ENCODE measurements at regions not wholly inside any gene's neighbourhood (a gene's known extent, or its start where the extent isn't known, plus 50 kb on each side); places are given as distances from the start of the nearest gene placed in this dataset.

DNA sequence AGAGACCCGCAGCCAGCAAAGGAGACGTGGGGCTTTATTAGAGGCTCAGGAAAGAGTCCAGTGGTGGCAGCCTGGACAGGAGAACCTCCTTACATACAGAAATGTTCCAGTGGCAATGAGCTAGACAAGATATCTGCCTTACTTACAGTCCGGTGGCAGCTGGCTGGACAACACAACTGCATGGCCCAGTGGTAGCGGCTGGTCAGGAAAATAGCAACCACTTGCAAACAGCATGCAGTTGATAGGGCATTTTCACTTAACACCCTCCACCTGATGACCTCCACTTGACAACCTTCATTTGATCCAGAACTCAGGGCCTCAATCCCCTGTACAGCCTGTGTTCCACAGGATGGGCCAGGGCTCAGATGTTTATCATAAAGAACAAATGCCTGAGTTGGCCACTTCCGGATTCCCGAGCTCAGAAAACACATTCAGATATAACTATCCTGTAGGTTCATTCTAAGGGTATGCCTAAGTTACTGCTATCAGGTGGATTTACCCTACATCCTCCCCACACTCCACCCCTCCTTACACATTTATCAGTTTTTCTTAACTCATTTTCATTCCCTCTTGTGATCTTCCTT lies 63.3 kb upstream of the ITPRID2 start:
- no peak for TF ChIP-seq CTCF (conservative IDR thresholded peaks at IDR 0.05; ENCODE audit: control insufficient read depth, insufficient read depth, low read depth, low read length)
- DNase-seq (ENCODE audit: low read depth), result no peak
- no peak overlapping the region for H3K4me3 ChIP-seq (ENCODE audit: control insufficient read depth, low read depth, low read length)

DNA sequence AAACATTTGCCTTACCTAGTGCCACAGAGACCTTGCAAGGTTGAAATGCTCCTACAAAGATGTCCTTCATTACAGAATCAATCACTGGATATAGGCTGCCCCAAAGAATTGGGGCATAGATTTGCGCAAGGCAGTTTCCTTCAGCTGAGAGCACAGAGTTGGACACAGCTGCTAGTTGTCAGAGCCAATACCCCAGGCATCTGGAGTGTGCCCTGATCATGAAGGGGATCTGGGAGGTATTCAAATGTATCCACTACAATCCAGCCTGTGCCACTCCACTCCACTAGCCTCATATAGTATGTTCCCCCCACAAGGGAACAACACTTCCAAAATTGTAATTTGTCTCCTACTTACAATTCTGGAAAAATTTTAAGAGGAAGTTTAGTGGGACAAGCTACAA lies 62.3 kb upstream of the ITPRID2 start:
- no peak overlapping the region for H3K4me3 ChIP-seq (ENCODE audit: control insufficient read depth, low read depth, low read length)
- no peak for DNase-seq (ENCODE audit: low read depth)
- no peak for TF ChIP-seq CTCF (conservative IDR thresholded peaks at IDR 0.05; ENCODE audit: control insufficient read depth, insufficient read depth, low read depth, low read length)

DNA sequence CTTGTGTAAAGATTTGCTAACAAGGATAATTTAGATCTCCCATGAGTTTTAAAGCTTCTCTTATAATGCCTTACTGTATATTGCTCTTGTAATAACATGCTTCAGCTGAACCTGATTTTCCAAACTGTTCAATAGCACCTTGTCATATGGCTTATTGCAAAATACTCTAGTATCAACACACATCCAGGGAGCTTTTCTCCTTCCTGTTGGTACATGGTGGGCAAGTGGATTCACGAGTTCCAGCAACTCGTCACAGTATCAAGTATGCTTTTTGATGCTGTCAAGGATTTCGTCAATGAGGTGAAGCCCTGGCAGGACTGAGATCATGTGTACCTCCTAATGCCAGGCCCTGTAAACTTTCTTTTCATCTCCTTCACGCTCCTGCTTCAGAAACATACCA lies 59.5 kb upstream of the ITPRID2 start:
- no peak overlapping the region for H3K4me3 ChIP-seq (ENCODE audit: control insufficient read depth, low read depth, low read length)
- TF ChIP-seq CTCF (conservative IDR thresholded peaks at IDR 0.05; ENCODE audit: control insufficient read depth, insufficient read depth, low read depth, low read length), result no peak
- DNase-seq (ENCODE audit: low read depth), result no peak

GRCh38 chr2:181836583-181836982 lies 54.9 kb upstream of the ITPRID2 start:
- no peak for TF ChIP-seq CTCF (conservative IDR thresholded peaks at IDR 0.05; ENCODE audit: control insufficient read depth, insufficient read depth, low read depth, low read length)
- H3K4me3 ChIP-seq (ENCODE audit: control insufficient read depth, low read depth, low read length), result no peak overlapping the region
- no peak for DNase-seq (ENCODE audit: low read depth)

DNA sequence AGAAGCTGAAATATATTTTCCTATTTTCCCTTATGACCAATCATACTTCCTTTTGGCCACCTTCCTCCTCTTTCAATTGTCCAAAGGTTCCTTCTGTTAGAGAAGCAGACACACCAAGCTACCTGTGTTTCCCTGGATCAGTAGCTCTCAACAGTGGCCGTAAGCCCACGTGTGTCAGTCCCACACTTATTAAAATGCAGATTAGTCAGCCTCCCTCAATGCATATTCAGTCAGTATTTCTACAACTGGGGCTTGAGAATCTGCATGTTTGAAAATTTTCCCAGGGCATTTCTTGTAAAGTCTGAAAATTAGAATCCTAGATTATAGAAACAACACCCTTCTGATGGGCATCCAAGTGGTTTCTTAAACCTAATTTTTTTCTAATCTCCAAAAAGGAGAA lies 54.0 kb upstream of the ITPRID2 start:
- DNase-seq (ENCODE audit: low read depth), result no peak
- H3K4me3 ChIP-seq (ENCODE audit: control insufficient read depth, low read depth, low read length), result no peak overlapping the region
- TF ChIP-seq CTCF (conservative IDR thresholded peaks at IDR 0.05; ENCODE audit: control insufficient read depth, insufficient read depth, low read depth, low read length), result no peak

DNA sequence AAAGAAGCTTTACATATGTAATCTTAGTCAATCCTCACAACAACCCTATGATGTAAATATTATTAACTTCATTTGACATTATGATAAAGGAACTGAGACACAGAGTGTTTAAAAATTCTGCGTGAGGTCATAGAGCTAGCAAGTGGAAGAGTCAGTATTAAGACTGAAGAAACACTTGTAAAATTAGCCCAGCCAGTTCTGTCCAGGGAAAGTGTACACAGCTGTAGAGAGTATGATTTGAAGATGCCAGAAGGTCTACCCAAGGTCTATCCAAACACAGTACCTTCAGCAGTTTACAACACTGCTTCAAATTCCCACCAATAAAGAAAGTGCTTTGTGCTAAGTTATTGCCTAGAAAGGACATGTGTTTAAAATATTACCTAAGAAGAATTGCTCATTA lies 51.7 kb upstream of the ITPRID2 start:
- DNase-seq (ENCODE audit: low read depth), result no peak
- no peak for TF ChIP-seq CTCF (conservative IDR thresholded peaks at IDR 0.05; ENCODE audit: control insufficient read depth, insufficient read depth, low read depth, low read length)
- no peak overlapping the region for H3K4me3 ChIP-seq (ENCODE audit: control insufficient read depth, low read depth, low read length)

- no peak overlapping the region for H3K4me3 ChIP-seq (ENCODE audit: control insufficient read depth, low read depth, low read length)
- no peak for TF ChIP-seq CTCF (conservative IDR thresholded peaks at IDR 0.05; ENCODE audit: control insufficient read depth, insufficient read depth, low read depth, low read length)
- DNase-seq (ENCODE audit: low read depth), result peak; percentile 18
Measured at GRCh38 chr2:181841079-181841478, 50.5 kb upstream of the ITPRID2 start.
